ENCODE measurements at regions not wholly inside any gene's neighbourhood (a gene's known extent, or its start where the extent isn't known, plus 50 kb on each side); places are given as distances from the start of the nearest gene placed in this dataset.
"Not testable (repeated sequence)": the region's sequence is repeated elsewhere in the genome, so short reads cannot be mapped to it uniquely, and the experiment has no call there.

- not testable (repeated sequence) for TF ChIP-seq CTCF, EP300, POLR2A, POLR2AphosphoS5 (IDR thresholded peaks at IDR 0.05)
Observed at GRCh38 chr1:121604843-121605444, 420.2 kb downstream of the SRGAP2C start.

Data from upper lobe of left lung (tissue), 4 donors.